GM23248 (cell line): ENCODE measurements at regions not wholly inside any gene's neighbourhood (a gene's known extent, or its start where the extent isn't known, plus 50 kb on each side); places are given as distances from the start of the nearest gene placed in this dataset.

ENCODE experiments used
- DNase-seq: peaks from one replicate; pipeline ENCODE4 v3.0.0-alpha.2; 2015
- H2AFZ ChIP-seq: fragments of 200-600 bp; sonication (generic); 2 replicates; pipeline ENCODE4 v1.6.1; 2016; ENCODE audit warnings: antibody characterized with exemption
- H3F3A ChIP-seq: fragments of 200-600 bp; sonication (generic); 2 replicates; pipeline ENCODE4 v1.6.1; 2016; ENCODE audit warnings: mild to moderate bottlenecking, antibody characterized with exemption, mixed run types; ENCODE audit not compliant: insufficient read depth
- H3K27ac ChIP-seq: fragments of 200-600 bp; sonication (generic); 2 replicates; pipeline ENCODE4 v1.5.1; 2016; ENCODE audit warnings: mild to moderate bottlenecking
- H3K27me3 ChIP-seq: fragments of 200-600 bp; sonication (generic); replicated peaks from 2 replicates; pipeline ENCODE4 v1.6.1; 2016; ENCODE audit warnings: mild to moderate bottlenecking; ENCODE audit not compliant: insufficient read depth
- H3K36me3 ChIP-seq: fragments of 200-600 bp; sonication (generic); 2 replicates; pipeline ENCODE4 v1.6.1; 2016; ENCODE audit warnings: low read depth, mild to moderate bottlenecking
- H3K4me1 ChIP-seq: fragments of 200-600 bp; sonication (generic); 2 replicates; pipeline ENCODE4 v1.6.1; 2016; ENCODE audit warnings: mild to moderate bottlenecking; ENCODE audit not compliant: insufficient read depth
- H3K4me2 ChIP-seq: fragments of 200-600 bp; sonication (generic); one replicate; pipeline ENCODE4 v1.6.1; 2016; ENCODE audit warnings: mild to moderate bottlenecking; ENCODE audit not compliant: unreplicated experiment
- H3K4me3 ChIP-seq: fragments of 200-600 bp; sonication (generic); 2 replicates; pipeline ENCODE4 v1.5.1; 2016; ENCODE audit warnings: mild to moderate bottlenecking
- H3K79me2 ChIP-seq: fragments of 200-600 bp; sonication (generic); 2 replicates; pipeline ENCODE4 v1.6.1; 2016; ENCODE audit warnings: mild to moderate bottlenecking; ENCODE audit not compliant: insufficient read depth
- H3K9ac ChIP-seq: fragments of 200-600 bp; sonication (generic); 2 replicates; pipeline ENCODE4 v1.6.1; 2016; ENCODE audit warnings: mild to moderate bottlenecking
- H3K9me2 ChIP-seq: fragments of 200-600 bp; sonication (generic); 2 replicates; pipeline ENCODE4 v1.6.1; 2016; ENCODE audit warnings: mixed run types, mild to moderate bottlenecking, moderate library complexity; ENCODE audit not compliant: insufficient read depth
- H3K9me3 ChIP-seq: fragments of 200-600 bp; sonication (generic); one replicate; pipeline ENCODE4 v1.6.1; 2017; ENCODE audit warnings: low read depth
- H4K20me1 ChIP-seq: fragments of 200-600 bp; sonication (generic); 2 replicates; pipeline ENCODE4 v1.6.0; 2016; ENCODE audit not compliant: insufficient read depth
- EZH2 ChIP-seq: fragments of 200-600 bp; sonication (generic); IDR thresholded peaks from 2 replicates; pipeline ENCODE4 v1.6.1; 2018; ENCODE audit warnings: antibody characterized with exemption, mild to moderate bottlenecking; ENCODE audit not compliant: insufficient read depth, poor library complexity, severe bottlenecking
- EZH2phosphoT487 ChIP-seq: fragments of 200-600 bp; sonication (generic); IDR thresholded peaks from 2 replicates; pipeline ENCODE4 v1.6.1; 2018; ENCODE audit warnings: antibody characterized with exemption, moderate library complexity, mild to moderate bottlenecking, low read depth; ENCODE audit not compliant: insufficient read depth
- WGBS, 2 experiments: methylation state at CpG; one replicate each; pipeline ENCODE4 v1.1.6; 2015 to 2017; ENCODE audit warnings: low lambda C conversion rate in 2 of 2, low coverage in 1 of 2; ENCODE audit errors: missing lambda C conversion rate in 2 of 2; 5-methylcytosine and 5-hydroxymethylcytosine counted together
- in situ Hi-C: fragments of 300-500 bp; cut with MboI; formaldehyde crosslinking; loops from 2 replicates; pipeline ENCODE4 v1.15.0; 2020

- Histone ChIP-seq H3F3A (peaks cover 21% of the 10 kb centered on the region; the same call in 1 of the 2 replicates), H3K27me3 (no peaks in the 10 kb centered on the region), H3K4me1 (peaks cover 29% of the 10 kb centered on the region), H3K79me2 (no peaks in the 10 kb centered on the region), H3K4me3 (no peak overlapping the region), H3K9ac (no peak overlapping the region), H3K4me2 (no peak overlapping the region), H2AFZ (no peak overlapping the region), H3K9me2 (no peaks in the 10 kb centered on the region), H3K9me3 (no peaks in the 10 kb centered on the region), H4K20me1 (no peaks in the 10 kb centered on the region), H3K27ac (no peak overlapping the region), H3K36me3 (no peaks in the 10 kb centered on the region)
- no peak for TF ChIP-seq EZH2phosphoT487
- no peak for TF ChIP-seq EZH2
- in situ Hi-C loops: no loop called here
- DNase-seq: no peak
Observed at GRCh38 chr4:177103619-177104018, 206.1 kb upstream of the NEIL3 start.

DNA sequence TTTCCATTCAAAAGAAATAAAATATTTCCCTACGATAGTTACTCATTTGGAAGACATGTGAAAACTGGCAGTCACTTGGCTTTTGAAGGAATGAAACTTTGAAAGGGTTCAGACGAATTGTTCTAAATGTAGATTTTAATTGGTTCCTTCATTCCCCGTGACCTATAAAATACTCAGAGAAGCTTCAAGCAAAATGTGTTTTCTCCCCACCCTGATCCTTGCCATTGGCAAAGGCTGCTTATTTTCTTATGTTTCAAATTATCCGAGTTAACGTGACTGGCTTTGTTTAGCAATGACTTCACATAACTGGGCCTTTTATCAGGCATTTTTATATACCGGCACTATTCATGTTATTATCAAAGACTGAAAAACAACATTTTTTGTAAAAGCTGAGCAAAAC is 204.1 kb upstream of the NEIL3 start:
- 45 to 46% methylated on average over 6 of the region's 6 CpGs for WGBS, 2 experiments
- Histone ChIP-seq H3K36me3 (no peaks in the 10 kb centered on the region), H3F3A (peaks cover 21% of the 10 kb centered on the region; the same call in 1 of the 2 replicates), H3K4me3 (no peak overlapping the region), H3K79me2 (no peaks in the 10 kb centered on the region), H3K9me2 (no peaks in the 10 kb centered on the region), H3K27ac (0 out of 2 replicates have a peak overlapping the region, but pooled peaks have one; percentile 3), H3K4me1 (peaks cover 25% of the 10 kb centered on the region), H3K9ac (no peak overlapping the region), H3K9me3 (no peaks in the 10 kb centered on the region), H2AFZ (0 out of 2 replicates have a peak overlapping the region, but pooled peaks have one; percentile 25), H3K4me2 (no peak overlapping the region), H4K20me1 (no peaks in the 10 kb centered on the region), H3K27me3 (no peaks in the 10 kb centered on the region)
- TF ChIP-seq EZH2phosphoT487 (no peak), EZH2 (no peak)
- in situ Hi-C loops: no loop called here
- peak; percentile 35 for DNase-seq

- DNase-seq: peak; percentile 67
- in situ Hi-C loops: no loop called here
- Histone ChIP-seq H4K20me1 (no peaks in the 10 kb centered on the region), H3K4me1 (peaks cover 25% of the 10 kb centered on the region), H3K4me2 (peak overlapping the region; percentile 19), H3K4me3 (no peak overlapping the region), H3K27ac (peak overlapping the region; percentile 23; the same call in 1 of the 2 replicates), H3K27me3 (no peaks in the 10 kb centered on the region), H3K36me3 (no peaks in the 10 kb centered on the region), H3K9me3 (no peaks in the 10 kb centered on the region), H3F3A (peaks cover 21% of the 10 kb centered on the region; the same call in 1 of the 2 replicates), H3K79me2 (no peaks in the 10 kb centered on the region), H2AFZ (no peak overlapping the region), H3K9ac (no peak overlapping the region), H3K9me2 (no peaks in the 10 kb centered on the region)
- WGBS, 2 experiments: 48 to 53% methylated on average over 4 of the region's 4 CpGs
- 0 out of 2 replicates have a peak, but pooled peaks have one; percentile 36 for TF ChIP-seq EZH2phosphoT487
- no peak for TF ChIP-seq EZH2
Observed at GRCh38 chr4:177107288-177107921, 202.3 kb upstream of the NEIL3 start.

- Histone ChIP-seq H2AFZ (no peak overlapping the region), H3F3A (peaks cover 21% of the 10 kb centered on the region; the same call in 1 of the 2 replicates), H3K4me1 (peaks cover 25% of the 10 kb centered on the region), H3K9ac (no peak overlapping the region), H3K4me3 (no peak overlapping the region), H3K36me3 (no peaks in the 10 kb centered on the region), H3K79me2 (no peaks in the 10 kb centered on the region), H3K9me2 (no peaks in the 10 kb centered on the region), H3K27me3 (no peaks in the 10 kb centered on the region), H4K20me1 (no peaks in the 10 kb centered on the region), H3K9me3 (no peaks in the 10 kb centered on the region), H3K4me2 (no peak overlapping the region), H3K27ac (no peak overlapping the region)
- TF ChIP-seq EZH2: no peak
- TF ChIP-seq EZH2phosphoT487: no peak
- in situ Hi-C loops: no loop called here
- 45 to 53% methylated on average over 1 of the region's 1 CpG for WGBS, 2 experiments
- peak; percentile 69 for DNase-seq
Observed at GRCh38 chr4:177108708-177109107, 201.0 kb upstream of the NEIL3 start.
